ENCODE measurements at regions not wholly inside any gene's neighbourhood (a gene's known extent, or its start where the extent isn't known, plus 50 kb on each side); places are given as distances from the start of the nearest gene placed in this dataset.
"Not testable (repeated sequence)": the region's sequence is repeated elsewhere in the genome, so short reads cannot be mapped to it uniquely, and the experiment has no call there.

DNA sequence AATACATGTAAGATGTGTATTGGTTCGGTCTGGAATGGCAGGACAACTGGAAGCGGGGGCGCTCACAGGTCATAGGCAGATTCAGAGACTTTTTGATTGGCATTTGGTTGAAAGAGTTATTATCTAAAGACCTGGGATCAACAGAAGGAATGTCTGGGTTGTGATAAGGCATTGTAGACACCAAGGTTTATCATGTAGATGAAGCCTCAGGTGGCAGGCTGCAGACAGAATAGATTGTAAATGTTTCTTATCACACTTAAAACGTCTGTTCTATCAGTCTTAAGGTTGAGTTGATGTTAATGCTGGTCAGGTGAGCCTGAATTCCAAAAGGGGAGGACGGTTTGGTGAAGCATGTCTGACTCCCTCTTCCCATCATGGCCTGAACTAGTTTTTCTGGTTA is 295.9 kb upstream of the PROK2 start:
- DNase-seq (ENCODE audit: low read depth), result no peak

DNA sequence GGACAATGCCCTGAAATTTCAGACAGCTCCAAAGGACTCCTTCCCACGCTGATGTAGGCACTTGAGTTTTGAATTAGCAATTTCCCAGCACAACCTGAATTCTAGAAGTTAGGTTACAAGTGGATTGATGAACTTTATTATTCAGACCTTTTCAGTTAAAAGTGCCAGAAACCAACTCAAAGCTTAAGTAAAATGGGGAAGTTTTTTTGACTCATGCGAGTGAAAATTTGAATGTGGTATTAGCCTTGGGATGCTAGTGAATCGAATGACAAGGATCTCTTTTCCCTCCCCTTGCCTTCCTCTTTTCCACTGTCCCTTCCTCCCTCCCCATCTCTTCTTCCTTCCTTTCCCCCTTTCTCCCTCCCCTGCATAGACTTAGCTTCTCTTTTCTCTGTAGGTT is 295.1 kb upstream of the PROK2 start:
- no peak for DNase-seq (ENCODE audit: low read depth)

DNA sequence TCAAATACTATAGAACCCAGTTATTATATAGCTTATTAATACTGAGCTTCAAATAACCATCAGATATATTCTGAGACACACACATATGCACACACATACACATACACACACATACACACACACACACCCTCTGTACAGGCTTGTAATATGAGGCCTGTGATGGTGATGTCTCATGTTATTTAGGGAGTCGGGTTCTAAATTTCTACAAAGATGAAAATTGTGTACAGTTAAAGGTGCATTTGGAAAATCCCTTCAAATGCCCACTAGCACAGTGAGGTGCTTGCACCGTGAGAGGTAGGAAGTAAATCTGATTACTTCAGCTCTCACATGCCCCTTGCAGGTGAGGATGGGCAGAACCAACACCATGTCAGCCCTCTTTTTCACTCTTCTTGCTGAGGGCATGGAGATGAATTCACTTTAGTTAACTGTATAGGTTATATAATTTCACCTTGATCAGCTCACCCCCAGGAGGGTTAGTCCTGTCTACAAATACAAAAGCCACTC is 294.5 kb upstream of the PROK2 start:
- DNase-seq (ENCODE audit: low read depth), result no peak

DNA sequence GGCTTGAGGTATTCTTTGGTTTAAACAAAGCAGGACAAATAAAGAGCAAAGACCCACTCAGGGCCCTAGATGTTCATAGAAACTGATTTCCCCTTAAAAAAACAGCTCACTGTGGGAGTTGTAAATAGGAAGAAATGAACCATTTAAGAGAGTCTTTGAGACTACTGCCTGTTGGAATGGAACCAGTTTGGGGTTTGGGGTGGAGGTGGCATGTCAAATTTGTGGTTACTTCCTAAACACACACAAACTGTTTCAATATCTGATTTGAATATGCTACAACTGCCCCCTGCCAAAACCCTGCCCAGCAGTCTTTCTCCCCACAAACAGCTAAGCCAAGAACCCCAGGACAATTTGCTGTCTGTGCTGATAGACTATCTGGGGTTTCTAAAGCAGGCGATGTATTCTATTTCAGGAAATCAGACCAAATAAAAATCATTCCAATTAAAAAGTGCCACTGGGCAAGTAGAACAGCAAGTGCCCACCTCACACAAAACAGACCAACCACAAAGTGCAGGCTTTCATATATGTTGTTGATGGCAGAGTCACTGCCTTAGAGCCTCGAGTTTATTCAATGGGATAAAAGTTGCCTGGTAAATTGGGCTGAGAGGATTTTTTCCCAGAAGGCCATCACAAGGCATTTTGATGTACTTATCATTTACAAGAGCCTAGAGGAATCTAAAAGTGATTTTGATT is 293.9 kb upstream of the PROK2 start:
- DNase-seq (ENCODE audit: low read depth), result no peak

DNA sequence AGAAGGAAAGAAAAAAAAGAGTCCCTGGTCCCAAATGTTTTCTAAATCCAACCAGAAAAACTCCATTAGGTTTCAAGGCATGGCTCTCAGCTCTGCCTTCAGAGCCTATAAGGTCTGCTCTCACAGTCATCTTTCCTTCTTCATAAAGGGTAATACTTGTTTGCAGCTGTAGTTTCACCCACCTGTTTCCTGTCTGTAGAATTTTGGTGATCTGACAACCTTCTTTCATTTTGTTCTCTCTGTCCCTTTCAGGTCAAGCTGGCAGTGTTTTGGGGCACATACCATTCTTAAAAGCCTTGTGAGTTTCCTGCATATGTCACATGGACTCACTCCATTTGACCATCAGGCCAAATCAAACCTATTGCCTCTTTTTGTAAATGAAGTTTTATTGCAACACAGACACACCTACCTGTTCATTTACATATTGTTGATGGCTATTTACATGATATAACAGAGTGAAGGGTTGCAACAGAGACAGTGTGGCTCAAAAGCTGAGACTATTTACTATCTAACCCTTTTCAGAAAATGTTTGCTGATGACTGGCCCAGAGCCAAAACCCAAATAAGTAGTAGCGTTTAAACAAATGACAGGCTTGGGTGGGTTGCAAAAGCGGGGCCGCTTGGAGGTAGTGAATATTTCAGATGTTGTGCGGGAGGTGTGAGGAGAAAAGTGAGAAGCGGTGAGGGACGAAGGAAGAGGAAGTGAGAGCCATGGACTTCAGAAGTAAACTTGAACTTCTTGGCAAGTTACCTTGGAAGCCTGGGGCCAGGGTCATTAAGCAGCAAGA is 292.7 kb upstream of the PROK2 start:
- DNase-seq (ENCODE audit: low read depth), result no peak

DNA sequence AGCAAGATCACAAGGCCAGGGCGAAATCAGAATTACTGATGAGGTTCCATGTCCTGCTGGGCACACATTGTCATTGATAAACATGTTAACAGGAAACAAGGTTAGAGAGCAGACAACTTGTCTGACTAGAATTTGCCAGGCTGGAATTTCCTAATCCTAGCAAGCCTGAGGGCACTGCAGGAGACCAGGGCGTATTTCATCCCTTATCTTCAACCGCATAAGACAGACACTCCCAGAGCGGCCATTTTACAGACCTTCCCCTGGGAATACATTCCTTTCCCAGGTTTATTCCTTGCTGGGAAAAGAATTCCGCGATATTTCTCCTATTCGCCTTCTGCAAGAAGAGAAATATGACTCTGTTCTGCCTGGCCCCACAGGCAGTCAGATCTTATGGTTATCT is 290.9 kb upstream of the PROK2 start:
- DNase-seq (ENCODE audit: low read depth), result not testable (repeated sequence)

DNA sequence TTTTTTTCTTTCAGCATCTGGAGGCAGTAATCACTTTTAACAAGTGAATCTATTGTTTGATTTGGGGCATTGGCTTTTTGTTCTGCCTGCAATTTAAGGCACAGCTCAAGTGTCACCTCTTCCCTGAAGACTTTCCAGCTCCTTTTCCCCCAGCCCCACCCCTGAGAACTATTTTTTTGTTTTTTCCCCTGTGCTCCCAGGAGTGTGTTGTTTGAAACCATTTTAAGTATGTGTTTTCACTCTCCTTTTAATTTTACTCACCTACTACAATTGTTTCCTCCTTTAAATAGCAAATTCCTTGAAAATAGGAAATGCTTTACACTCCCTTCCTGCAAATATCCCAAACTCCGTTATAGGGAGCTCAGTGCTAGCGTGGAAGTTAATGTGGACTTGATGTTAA is 286.7 kb upstream of the PROK2 start:
- DNase-seq (ENCODE audit: low read depth), result no peak

DNA sequence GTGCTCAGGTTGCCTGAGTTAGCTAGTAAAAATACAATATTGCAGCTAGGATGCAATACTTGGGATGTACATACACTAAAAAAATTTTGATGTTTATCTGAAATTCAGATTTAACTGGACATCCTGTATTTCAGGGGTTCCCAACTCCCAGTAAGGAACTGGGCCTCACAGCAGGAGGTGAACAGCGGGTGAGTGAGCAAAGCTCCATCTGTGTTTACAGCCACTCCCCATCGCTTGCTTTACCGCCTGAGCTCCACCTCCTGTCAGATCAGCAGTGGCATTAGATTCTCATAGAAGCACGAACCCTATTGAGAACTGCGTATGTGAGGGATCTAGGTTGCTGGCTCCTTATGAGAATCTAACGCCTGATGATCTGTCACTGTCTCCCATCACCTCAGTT is 285.1 kb upstream of the PROK2 start:
- no peak for DNase-seq (ENCODE audit: low read depth)

DNA sequence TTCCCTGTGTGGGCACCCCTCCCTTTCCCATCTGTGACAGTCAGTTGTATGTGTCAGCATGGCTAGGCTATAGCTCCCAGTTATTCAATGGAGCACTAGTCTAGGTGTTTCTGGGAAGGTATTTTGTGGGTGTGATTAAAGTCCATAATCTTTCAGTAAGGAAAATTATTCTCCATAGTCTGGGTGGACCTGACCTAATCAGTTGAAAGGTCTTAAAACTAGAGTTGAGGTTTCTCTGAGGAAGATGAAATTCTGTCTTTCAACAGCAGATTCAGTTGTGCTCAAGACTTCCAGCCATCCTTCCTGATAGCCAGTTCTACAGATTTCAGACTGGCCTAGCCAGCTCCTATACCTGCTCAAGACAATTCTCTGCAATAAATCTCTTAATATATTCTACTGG is 284.6 kb upstream of the PROK2 start:
- DNase-seq (ENCODE audit: low read depth), result no peak

DNA sequence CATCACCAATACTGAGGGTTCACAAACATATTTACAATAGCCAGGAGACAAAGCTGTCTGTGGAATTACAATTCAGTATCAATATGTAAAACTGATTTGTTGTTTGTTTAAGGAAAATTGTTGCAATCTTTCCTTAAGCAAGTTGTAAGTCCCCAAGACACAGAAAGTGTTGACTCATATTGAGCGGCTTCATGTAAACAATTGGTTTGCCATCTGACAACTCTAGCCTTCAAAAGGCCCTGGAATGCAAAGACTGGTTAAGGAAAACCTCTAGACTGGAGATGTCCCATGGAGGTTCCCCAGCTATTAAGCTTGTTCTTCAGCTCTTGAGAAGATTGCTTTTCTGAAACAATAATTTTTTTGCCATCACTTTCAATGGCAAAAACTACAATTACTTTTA is 283.7 kb upstream of the PROK2 start:
- no peak for DNase-seq (ENCODE audit: low read depth)

DNA sequence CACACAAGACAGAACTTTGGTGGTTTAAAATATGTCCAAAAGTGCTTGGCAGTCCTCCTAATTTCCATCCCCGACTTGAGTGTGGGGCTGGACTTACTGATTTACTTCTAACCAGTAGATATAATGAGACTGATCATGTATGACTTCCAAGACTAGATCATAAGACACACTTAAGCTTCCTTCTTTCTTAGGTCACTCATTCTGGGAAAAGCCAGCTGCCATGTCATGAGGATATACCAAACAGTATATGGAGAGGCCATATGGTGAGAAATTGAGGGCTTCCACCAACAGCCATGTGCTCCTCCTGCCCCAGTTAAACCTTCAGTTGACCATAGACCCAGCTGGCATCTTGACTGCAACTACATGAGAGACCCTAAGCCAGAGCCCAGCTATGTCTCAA is 282.8 kb upstream of the PROK2 start:
- DNase-seq (ENCODE audit: low read depth), result no peak

DNA sequence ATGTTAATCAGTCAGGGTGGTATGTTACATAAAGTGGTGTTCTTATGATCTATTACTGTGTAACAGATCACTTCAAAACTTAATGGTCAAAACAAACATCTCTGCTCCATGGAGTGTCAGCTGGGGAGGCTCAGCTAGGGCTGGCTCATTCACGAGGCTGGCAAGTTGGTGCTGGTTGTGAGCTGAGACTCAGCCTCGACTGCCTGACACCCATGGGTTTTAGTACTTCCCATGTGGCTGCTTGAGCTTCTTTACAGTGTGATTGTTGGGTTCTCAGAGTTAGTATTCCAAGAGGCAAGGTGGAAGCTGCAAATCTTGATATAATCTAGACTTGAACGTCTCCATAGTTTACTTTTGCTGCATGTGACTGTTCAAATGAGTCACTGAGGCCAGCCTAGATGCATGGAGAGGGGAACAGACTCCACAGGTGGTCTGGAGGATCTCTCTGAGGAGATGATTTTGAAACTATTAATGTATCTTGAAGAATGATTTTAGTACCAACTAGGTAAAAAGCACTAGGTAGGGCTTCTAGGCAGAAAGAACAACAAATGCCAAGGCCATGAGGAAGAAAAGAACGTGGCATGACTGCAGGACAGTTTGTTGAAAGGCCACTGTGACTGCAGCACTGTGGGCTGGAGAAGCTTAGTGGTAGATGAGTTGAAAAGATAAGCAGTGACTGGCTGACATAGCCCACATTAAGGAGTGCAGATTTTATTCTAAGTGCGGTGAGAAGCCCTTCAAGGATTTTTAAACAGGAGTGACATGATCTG is 281.1 kb upstream of the PROK2 start:
- DNase-seq (ENCODE audit: low read depth), result no peak

DNA sequence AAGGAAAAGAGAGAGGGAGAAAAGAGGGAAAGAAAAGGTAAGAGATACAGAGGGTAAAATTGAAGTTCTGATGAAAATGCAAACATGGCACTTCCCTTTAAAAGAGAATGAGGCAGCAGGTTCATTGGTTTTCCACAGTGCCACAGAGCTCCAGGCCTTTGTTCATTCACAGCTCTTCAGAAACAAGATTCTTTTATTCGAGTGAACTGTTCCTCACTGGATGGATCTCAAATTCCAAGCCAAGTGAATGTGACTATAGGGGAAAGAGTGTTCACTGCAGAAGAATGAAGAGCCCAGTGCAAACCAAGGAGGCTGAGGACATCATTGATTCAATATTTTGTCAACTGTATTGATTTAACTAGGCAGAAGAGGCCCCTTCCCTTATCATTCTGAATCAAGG is 280.3 kb upstream of the PROK2 start:
- no peak for DNase-seq (ENCODE audit: low read depth)

DNA sequence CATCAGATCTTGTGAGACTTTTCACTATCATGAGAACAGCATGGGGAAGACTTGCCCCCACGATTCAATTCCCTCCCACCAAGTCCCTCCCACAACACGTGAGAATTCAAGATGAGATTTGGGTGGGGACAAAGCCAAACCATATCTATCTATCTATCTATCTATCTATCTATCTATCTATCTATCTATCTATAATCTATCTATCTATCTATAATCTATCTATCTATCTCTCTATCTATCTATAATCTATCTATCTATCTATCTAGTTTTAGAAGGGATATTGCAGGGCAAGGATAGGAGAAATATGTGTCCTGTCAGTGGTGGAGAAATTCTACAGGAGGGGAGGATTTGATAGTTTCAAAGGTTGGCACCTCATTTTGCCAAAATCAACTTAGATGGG is 279.8 kb upstream of the PROK2 start:
- DNase-seq (ENCODE audit: low read depth), result not testable (repeated sequence)

DNA sequence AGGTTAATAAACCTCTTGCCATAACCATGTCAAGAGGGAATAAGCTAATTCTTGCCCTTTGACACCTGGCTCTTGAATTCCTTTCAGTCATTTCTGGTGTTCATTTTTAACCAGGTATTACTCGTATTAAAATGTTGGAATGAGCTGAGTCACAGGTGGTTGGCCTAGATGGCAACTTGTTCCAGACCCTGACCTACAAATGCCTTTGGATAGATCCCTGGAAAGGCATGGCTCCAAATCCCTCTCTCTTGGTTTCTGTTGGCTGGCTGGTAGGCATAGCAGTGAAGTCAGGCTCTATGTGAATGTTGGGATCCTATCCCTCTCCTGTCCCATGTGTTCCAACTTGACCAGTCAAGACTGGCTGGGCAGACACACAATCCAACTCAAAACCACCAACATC is 277.1 kb upstream of the PROK2 start:
- no peak for DNase-seq (ENCODE audit: low read depth)

DNA sequence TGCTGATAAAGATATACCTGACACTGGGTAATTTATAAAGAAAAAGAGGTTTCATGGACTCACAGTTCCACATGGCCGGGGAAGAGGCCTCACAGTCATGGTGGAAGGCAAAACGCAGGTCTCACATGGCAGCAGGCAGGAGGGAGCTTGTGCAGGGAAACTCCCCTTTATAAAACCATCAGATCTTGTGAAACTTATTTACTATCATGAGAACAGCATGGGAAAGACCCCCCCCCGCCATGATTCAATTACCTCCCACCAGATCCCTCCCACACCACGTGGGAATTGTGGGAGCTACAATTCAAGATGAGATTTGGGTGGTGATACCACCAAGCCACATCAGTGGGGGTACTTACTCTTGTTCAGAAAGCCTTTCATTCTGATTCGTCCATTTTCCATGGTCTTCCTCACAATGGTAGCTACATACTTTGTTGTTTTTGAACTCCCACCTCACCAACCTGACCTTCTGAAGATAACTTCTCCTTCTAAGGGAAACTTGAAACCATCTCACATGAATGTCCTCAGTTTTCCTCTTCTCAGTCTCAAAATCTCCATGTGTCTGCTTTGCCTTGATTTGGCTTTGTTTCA is 275.6 kb upstream of the PROK2 start:
- no peak for DNase-seq (ENCODE audit: low read depth)

DNA sequence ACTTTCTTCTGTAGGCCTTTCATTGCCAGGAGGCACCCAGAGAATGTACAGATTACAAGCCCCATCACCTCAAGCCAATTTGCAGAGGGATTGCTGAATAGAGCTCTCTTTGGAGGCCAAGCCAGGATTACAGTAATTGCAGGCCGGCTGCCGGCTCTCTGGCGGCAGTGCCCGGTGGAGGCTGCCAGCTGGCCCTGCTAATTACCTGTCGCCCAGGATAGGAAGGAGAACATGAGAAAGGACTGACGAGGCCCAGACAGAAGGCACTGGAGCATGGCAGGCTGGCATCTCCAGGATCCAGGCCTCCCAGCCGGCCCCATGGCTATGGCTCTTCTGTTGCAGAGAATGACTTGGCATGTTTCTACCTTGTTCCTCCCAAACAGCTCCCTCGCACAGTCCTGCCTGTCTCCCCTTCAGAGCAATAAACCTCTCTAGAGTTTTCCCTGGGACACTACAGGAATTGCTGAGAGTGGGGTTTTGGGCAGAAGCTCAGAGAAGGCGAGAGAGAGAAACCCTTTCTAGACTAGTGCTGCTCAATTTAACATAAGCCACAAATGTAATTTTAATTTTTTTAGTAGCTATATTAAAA is 273.6 kb upstream of the PROK2 start:
- DNase-seq (ENCODE audit: low read depth), result no peak

DNA sequence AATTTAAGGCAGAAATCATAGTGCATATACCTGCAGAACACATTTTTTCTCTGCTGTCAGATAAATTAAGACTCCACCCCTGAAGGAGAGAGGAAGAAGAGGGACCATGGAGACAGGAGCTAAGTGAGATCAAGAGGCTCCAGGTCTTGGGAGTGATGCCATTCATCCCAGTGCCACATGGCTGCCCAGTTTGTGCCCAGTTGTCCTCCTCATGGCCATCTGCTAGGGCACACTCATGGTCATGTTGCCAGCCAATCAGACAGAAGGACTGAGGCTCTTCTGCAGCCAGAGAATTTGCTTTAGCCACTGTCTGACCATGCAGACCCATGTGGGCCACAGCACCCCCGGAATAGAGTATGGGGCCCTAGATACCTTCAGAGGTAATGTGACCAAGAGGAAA is 270.5 kb upstream of the PROK2 start:
- DNase-seq (ENCODE audit: low read depth), result no peak

DNA sequence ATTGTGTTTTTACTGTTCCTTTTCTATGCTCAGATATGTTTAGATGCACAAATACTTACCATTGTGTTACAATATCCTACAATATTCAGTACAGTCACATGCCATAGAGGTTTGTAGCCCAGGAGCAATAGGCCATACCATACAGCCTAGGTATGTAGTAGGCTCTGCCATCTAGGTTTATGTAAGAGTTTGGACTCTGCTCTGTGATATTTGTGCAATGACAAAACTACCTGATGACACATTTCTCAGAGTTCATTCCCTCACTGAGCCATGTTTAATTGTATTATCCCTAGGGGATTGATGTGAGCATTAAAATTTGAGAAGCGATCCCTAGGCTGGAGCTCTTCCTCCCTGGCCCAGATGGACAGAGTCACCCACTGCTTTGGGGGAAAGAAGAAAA is 270.0 kb upstream of the PROK2 start:
- no peak for DNase-seq (ENCODE audit: low read depth)

DNA sequence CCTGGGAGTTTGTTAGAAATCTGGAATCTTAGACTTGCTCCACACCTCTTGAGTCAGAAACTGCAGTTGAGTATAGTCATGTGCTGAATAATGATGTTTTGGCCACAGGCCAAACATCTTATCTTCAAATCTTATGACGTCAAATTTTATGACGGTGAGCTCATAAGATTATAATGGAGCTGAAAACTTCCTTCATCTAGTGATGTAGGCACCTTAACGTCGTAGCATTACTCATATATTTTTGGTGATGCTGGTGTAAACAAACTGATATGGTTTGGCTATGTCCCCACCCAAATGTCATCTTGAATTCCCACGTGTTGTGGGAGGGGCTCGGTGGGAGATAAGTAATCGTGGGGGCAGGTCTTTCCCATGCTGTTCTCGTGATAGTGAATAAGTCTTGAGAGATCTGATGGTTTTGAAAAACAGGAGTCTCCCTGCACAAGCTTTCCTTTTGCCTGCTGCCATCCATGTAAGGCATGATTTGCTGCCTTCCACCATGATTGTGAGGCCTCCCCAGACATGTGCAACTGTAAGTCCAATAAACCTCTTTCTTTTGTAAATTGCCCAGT is 268.0 kb upstream of the PROK2 start:
- DNase-seq (ENCODE audit: low read depth), result no peak

DNA sequence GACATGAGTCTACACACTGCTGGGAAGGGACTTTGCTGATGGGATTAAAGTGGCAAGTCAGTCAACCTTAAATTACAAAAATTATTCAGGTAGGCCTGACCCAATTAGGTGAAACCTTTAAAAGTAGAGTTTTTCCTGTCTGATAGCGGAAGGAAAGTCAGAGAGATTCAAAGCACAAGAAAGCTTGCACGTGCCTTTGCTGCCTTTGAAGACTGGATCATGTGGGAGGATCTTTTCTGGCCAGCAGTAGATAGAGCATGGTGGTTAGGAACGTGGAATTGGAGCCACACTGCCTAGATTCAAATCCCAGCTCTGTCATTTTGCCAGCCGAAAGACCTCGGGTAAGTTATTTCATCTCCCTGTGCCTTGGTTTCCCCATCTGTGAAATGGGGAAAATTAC is 265.8 kb upstream of the PROK2 start:
- DNase-seq (ENCODE audit: low read depth), result no peak

All from stimulated activated CD8-positive, alpha-beta memory T cell treated with anti-CD3 and anti-CD28 coated beads, Interleukin-15, amount 100 ng/mL, for 24 hours (primary cell).